Naive thymus-derived CD4-positive, alpha-beta T cell (primary cell): ENCODE measurements at regions not wholly inside any gene's neighbourhood (a gene's known extent, or its start where the extent isn't known, plus 50 kb on each side); places are given as distances from the start of the nearest gene placed in this dataset.
"Not testable (repeated sequence)": the region's sequence is repeated elsewhere in the genome, so short reads cannot be mapped to it uniquely, and the experiment has no call there.

ENCODE experiments used
- ATAC-seq: fragments of 150-1000 bp; cut with Tn5 transposase; 2 replicates; pipeline ENCODE4 v1.10.0; 2021; ENCODE audit warnings: mild to moderate bottlenecking, moderate library complexity
- CTCF ChIA-PET: fragments of 350-600 bp; sonication (Branson Sonifier 250); formaldehyde crosslinking; loops from one replicate; lab custom pipeline; 2021; ENCODE audit warnings: antibody characterized with exemption; lab: Charles Lee
- POLR2A ChIA-PET: fragments of 350-600 bp; sonication (Branson Sonifier 250); formaldehyde crosslinking; loops from one replicate; lab custom pipeline; 2021; ENCODE audit warnings: antibody characterized with exemption, inconsistent platforms; lab: Charles Lee
- DNase-seq, 9 donors: peaks; one replicate each; pipeline versions ENCODE4 v3.0.0 to v3.0.0-alpha.2; 2020 to 2022; ENCODE audit warnings: mixed read lengths in 1 of 9
- H3K27ac ChIP-seq: one replicate; pipeline ENCODE4 v1.7.0; 2013; ENCODE audit warnings: mild to moderate bottlenecking, low read depth, low read length, moderate library complexity
- H3K27me3 ChIP-seq, 2 donors: one replicate each; pipeline ENCODE4 v1.7.0; 2013; ENCODE audit warnings: low read length in 2 of 2, mild to moderate bottlenecking in 2 of 2, moderate library complexity in 2 of 2; ENCODE audit not compliant: control insufficient read depth in 2 of 2, insufficient read depth in 2 of 2
- H3K36me3 ChIP-seq, 3 experiments: 1 replicate in 2 of 3; 2 replicates in 1 of 3; pipeline ENCODE4 v1.7.0; 2013; ENCODE audit warnings: low read length in 3 of 3, mild to moderate bottlenecking in 3 of 3, moderate library complexity in 1 of 3; ENCODE audit not compliant: insufficient read depth in 3 of 3, control insufficient read depth in 2 of 3
- H3K4me1 ChIP-seq, 2 donors: one replicate each; pipeline ENCODE4 v1.7.0; 2013; ENCODE audit warnings: low read length in 2 of 2, mild to moderate bottlenecking in 2 of 2, moderate library complexity in 1 of 2; ENCODE audit not compliant: control insufficient read depth in 2 of 2, insufficient read depth in 2 of 2
- H3K4me3 ChIP-seq: 2 replicates; pipeline ENCODE4 v1.7.0; 2013; ENCODE audit warnings: mild to moderate bottlenecking, low read length
- H3K9me3 ChIP-seq, 3 experiments: 1 replicate in 2 of 3; 2 replicates in 1 of 3; pipeline ENCODE4 v1.7.0; 2013; ENCODE audit warnings: low read length in 3 of 3; ENCODE audit not compliant: control insufficient read depth in 2 of 3
- H3K27ac Mint-ChIP-seq, 9 donors: one replicate each; pipeline ENCODE4 v1.8.0; 2020 to 2022; ENCODE audit warnings: mixed read lengths in 9 of 9, mild to moderate bottlenecking in 8 of 9, moderate library complexity in 5 of 9, inconsistent platforms in 2 of 9
- H3K27me3 Mint-ChIP-seq, 5 donors: one replicate each; pipeline ENCODE4 v1.8.0; 2021 to 2022; ENCODE audit warnings: mixed read lengths in 5 of 5, mild to moderate bottlenecking in 1 of 5
- H3K36me3 Mint-ChIP-seq, 5 donors: one replicate each; pipeline ENCODE4 v1.8.0; 2020 to 2022; ENCODE audit warnings: mixed read lengths in 5 of 5, mild to moderate bottlenecking in 3 of 5, inconsistent platforms in 1 of 5
- H3K4me1 Mint-ChIP-seq, 7 donors: one replicate each; pipeline ENCODE4 v1.8.0; 2020 to 2022; ENCODE audit warnings: mixed read lengths in 7 of 7, mild to moderate bottlenecking in 3 of 7, inconsistent platforms in 1 of 7
- H3K4me3 Mint-ChIP-seq, 10 donors: one replicate each; pipeline ENCODE4 v1.8.0; 2020 to 2022; ENCODE audit warnings: mild to moderate bottlenecking in 10 of 10, mixed read lengths in 10 of 10, moderate library complexity in 6 of 10, inconsistent platforms in 2 of 10
- H3K9me3 Mint-ChIP-seq, 11 donors: one replicate each; pipeline ENCODE4 v1.8.0; 2020 to 2022; ENCODE audit warnings: mixed read lengths in 11 of 11, mild to moderate bottlenecking in 4 of 11, inconsistent platforms in 1 of 11, moderate library complexity in 1 of 11
- intact Hi-C, 2 donors: fragments of 100-400 bp; cut with micrococcal nuclease; formaldehyde crosslinking; loops; one replicate each; pipeline ENCODE4 v1.15.1; 2023

- CTCF ChIA-PET: no interaction called here
- Mint-ChIP-seq H3K9me3 (peaks cover 0 to 1% (median 0%) of the 10 kb centered on the region in 11 donors), H3K4me3 (no peak overlapping the region), H3K4me1 (no peaks in the 10 kb centered on the region), H3K27me3 (peaks cover 10 to 41% (median 25%) of the 10 kb centered on the region in 5 donors), H3K27ac (no peak overlapping the region), H3K36me3 (no peaks in the 10 kb centered on the region)
- Histone ChIP-seq H3K36me3 (no peaks in the 10 kb centered on the region), H3K27ac (no peak overlapping the region), H3K4me3 (no peak overlapping the region), H3K9me3 (no peaks in the 10 kb centered on the region), H3K27me3 (no peaks in the 10 kb centered on the region), H3K4me1 (no peaks in the 10 kb centered on the region)
- intact Hi-C loops: no loop called here
- DNase-seq: no peak
- POLR2A ChIA-PET: no interaction called here
- ATAC-seq: no peak
These were observed 72.2 kb upstream of the PRMT8 start for GRCh38 chr12:3418609-3419390.

- Histone ChIP-seq H3K4me3 (no peak overlapping the region), H3K36me3 (no peaks in the 10 kb centered on the region), H3K27ac (no peak overlapping the region), H3K9me3 (no peaks in the 10 kb centered on the region), H3K4me1 (no peaks in the 10 kb centered on the region), H3K27me3 (no peaks in the 10 kb centered on the region)
- Mint-ChIP-seq H3K9me3 (peaks cover 0 to 1% (median 0%) of the 10 kb centered on the region in 11 donors), H3K27ac (peak overlapping the region in 1 of 9 donors; percentile 91), H3K4me3 (no peak overlapping the region), H3K36me3 (no peaks in the 10 kb centered on the region), H3K4me1 (no peaks in the 10 kb centered on the region), H3K27me3 (peaks cover 6 to 38% (median 23%) of the 10 kb centered on the region in 5 donors)
- POLR2A ChIA-PET: no interaction called here
- CTCF ChIA-PET: no interaction called here
- intact Hi-C loops: no loop called here
- DNase-seq: no peak
- no peak for ATAC-seq
These were observed 71.4 kb upstream of the PRMT8 start for GRCh38 chr12:3419558-3419957.

- H3K36me3 Mint-ChIP-seq: no peaks in the 10 kb centered on the region
- no peak overlapping the region for H3K27ac Mint-ChIP-seq
- Histone ChIP-seq H3K9me3 (no peaks in the 10 kb centered on the region), H3K27me3 (no peaks in the 10 kb centered on the region), H3K4me1 (no peaks in the 10 kb centered on the region), H3K27ac (no peak overlapping the region), H3K4me3 (no peak overlapping the region), H3K36me3 (no peaks in the 10 kb centered on the region)
- POLR2A ChIA-PET: no interaction called here
- intact Hi-C loops: no loop called here
- H3K9me3 Mint-ChIP-seq: peaks cover 0 to 1% (median 0%) of the 10 kb centered on the region in 11 donors
- peaks cover 5 to 31% (median 14%) of the 10 kb centered on the region in 5 donors for H3K27me3 Mint-ChIP-seq
- ATAC-seq: no peak
- DNase-seq: no peak
- no peak overlapping the region for H3K4me3 Mint-ChIP-seq
- H3K4me1 Mint-ChIP-seq: no peaks in the 10 kb centered on the region
- CTCF ChIA-PET: no interaction called here
These were observed 70.3 kb upstream of the PRMT8 start for GRCh38 chr12:3420693-3421092.

DNA sequence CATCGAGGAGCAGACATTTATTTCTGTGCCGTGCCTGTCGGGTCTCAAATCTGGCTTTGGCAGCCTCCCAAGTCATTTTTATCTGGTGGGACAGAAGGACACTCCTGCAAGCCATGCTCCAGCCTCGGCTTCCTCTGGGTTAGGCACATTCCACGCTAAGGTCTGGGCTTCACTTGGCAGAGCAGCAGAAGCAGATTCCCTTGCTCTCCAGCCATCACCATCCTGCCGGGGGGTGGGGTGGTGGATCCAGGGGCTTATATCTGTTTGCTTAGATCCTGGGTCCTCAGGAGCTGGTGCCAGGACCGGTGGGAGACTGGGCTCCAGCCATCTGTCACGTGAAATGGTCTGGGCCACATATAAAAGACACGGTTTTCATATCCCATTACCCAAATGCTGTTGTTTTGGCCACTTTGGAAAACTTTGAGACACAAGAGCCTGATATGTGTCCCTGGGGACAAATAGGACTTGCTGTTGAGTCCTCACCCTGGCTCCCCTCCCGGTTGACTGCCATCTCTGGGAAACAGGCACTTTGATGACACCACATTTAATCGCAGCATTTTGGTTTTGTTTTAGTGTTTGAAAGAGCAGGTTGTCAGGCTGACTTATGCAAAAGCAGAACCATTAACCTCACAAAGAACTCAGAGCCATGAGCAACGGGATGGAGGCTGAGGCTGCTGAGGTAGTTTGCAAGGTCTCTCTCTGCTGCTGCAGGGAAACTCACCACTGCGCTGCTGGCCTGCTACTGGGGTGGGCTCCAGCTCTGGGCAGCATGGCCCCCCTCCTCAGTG lies 69.6 kb upstream of the PRMT8 start:
- H3K27me3 Mint-ChIP-seq: peaks cover 5 to 27% (median 12%) of the 10 kb centered on the region in 5 donors
- Histone ChIP-seq H3K27me3 (no peaks in the 10 kb centered on the region), H3K4me3 (no peak overlapping the region), H3K4me1 (no peaks in the 10 kb centered on the region), H3K27ac (no peak overlapping the region), H3K9me3 (no peaks in the 10 kb centered on the region), H3K36me3 (no peaks in the 10 kb centered on the region)
- H3K4me1 Mint-ChIP-seq: no peaks in the 10 kb centered on the region
- ATAC-seq (no peak), DNase-seq (no peak)
- intact Hi-C loops: no loop called here
- no peaks in the 10 kb centered on the region for H3K36me3 Mint-ChIP-seq
- ChIA-PET CTCF (interaction anchor here (0.7 kb wide), 1 partner anchor 377 kb away, joined by 3 read pairs; no protein-coding TSS in a partner anchor), POLR2A (no interaction called here)
- no peak overlapping the region for H3K4me3 Mint-ChIP-seq
- peaks cover 0 to 1% (median 0%) of the 10 kb centered on the region in 11 donors for H3K9me3 Mint-ChIP-seq
- no peak overlapping the region for H3K27ac Mint-ChIP-seq

GRCh38 chr12:3424796-3425195 lies 66.2 kb upstream of the PRMT8 start:
- H3K9me3 ChIP-seq, DNase-seq, CTCF ChIA-PET, H3K4me1 Mint-ChIP-seq, H3K4me3 ChIP-seq, intact Hi-C loops, H3K4me1 ChIP-seq, H3K27ac ChIP-seq, POLR2A ChIA-PET, H3K27me3 ChIP-seq, H3K36me3 ChIP-seq, H3K4me3 Mint-ChIP-seq, ATAC-seq, H3K36me3 Mint-ChIP-seq, H3K27ac Mint-ChIP-seq, H3K9me3 Mint-ChIP-seq: not testable (repeated sequence)
- peaks cover 15 to 30% (median 19%) of the 10 kb centered on the region in 5 donors for H3K27me3 Mint-ChIP-seq

- H3K4me3 ChIP-seq: no peak overlapping the region
- H3K4me1 Mint-ChIP-seq: peaks cover 10 to 24% (median 20%) of the 10 kb centered on the region in 7 donors
- peaks cover 9 to 28% (median 19%) of the 10 kb centered on the region in 5 donors for H3K27me3 Mint-ChIP-seq
- H3K36me3 Mint-ChIP-seq: peaks cover 0 to 14% (median 10%) of the 10 kb centered on the region in 5 donors
- peaks cover 0 to 6% of the 10 kb centered on the region in 2 donors for H3K4me1 ChIP-seq
- no peaks in the 10 kb centered on the region for H3K36me3 ChIP-seq
- no peak for DNase-seq
- intact Hi-C loops: no loop called here
- ChIA-PET POLR2A (no interaction called here), CTCF (no interaction called here)
- no peak overlapping the region for H3K27ac Mint-ChIP-seq
- H3K27ac ChIP-seq: no peak overlapping the region
- no peak for ATAC-seq
- H3K27me3 ChIP-seq: no peaks in the 10 kb centered on the region
- peaks cover 1 to 20% (median 8%) of the 10 kb centered on the region in 11 donors for H3K9me3 Mint-ChIP-seq
- no peak overlapping the region for H3K4me3 Mint-ChIP-seq
- H3K9me3 ChIP-seq: no peaks in the 10 kb centered on the region
These were observed 63.0 kb upstream of the PRMT8 start for GRCh38 chr12:3427956-3428355.
